ENCODE measurements at regions not wholly inside any gene's neighbourhood (a gene's known extent, or its start where the extent isn't known, plus 50 kb on each side); places are given as distances from the start of the nearest gene placed in this dataset.
"Not testable (repeated sequence)": the region's sequence is repeated elsewhere in the genome, so short reads cannot be mapped to it uniquely, and the experiment has no call there.

DNA sequence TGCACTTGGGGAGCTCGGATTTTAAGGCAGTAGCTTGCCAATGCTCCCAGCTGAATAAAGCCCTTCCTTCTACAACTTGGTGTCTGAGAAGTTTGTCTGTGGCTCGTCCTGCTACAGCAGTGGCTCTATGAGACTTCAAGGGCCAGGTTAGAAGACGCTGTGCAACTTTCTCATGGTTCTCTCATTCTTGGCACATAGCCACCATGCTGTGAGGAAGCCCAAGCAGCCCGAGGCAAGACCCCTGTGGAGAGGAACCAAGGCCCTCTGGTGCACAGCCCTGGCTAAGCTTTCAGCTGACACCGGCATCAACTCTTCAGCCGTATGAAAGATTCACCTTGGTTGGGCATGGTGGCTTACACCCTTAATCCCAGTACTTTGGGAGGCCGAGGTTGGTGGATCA is 116.9 kb upstream of the EEF2KMT start:
- ATAC-seq (ENCODE audit: low read depth) (no peak), DNase-seq (ENCODE audit: low spot score) (peak; percentile 9)
- Histone ChIP-seq H3K36me3 (ENCODE audit: low read depth) (no peaks in the 10 kb centered on the region), H3K4me3 (ENCODE audit: severe bottlenecking) (no peak overlapping the region), H3K27ac (ENCODE audit: poor library complexity, severe bottlenecking) (no peak overlapping the region), H3K27me3 (ENCODE audit: insufficient read depth, poor library complexity, severe bottlenecking) (no peaks in the 10 kb centered on the region), H3K9me3 (ENCODE audit: severe bottlenecking) (no peaks in the 10 kb centered on the region), H3K4me1 (ENCODE audit: insufficient read depth, poor library complexity, severe bottlenecking) (no peaks in the 10 kb centered on the region)
- TF ChIP-seq CTCF (IDR thresholded peaks at IDR 0.05; ENCODE audit: poor library complexity, severe bottlenecking), result no peak

GRCh38 chr16:5212501-5212900 is 114.9 kb upstream of the EEF2KMT start:
- not testable (repeated sequence) for H3K9me3 ChIP-seq (ENCODE audit: severe bottlenecking); ATAC-seq (ENCODE audit: low read depth); H3K4me3 ChIP-seq (ENCODE audit: severe bottlenecking); H3K27ac ChIP-seq (ENCODE audit: poor library complexity, severe bottlenecking); H3K27me3 ChIP-seq (ENCODE audit: insufficient read depth, poor library complexity, severe bottlenecking); H3K36me3 ChIP-seq (ENCODE audit: low read depth); DNase-seq (ENCODE audit: low spot score); H3K4me1 ChIP-seq (ENCODE audit: insufficient read depth, poor library complexity, severe bottlenecking)

DNA sequence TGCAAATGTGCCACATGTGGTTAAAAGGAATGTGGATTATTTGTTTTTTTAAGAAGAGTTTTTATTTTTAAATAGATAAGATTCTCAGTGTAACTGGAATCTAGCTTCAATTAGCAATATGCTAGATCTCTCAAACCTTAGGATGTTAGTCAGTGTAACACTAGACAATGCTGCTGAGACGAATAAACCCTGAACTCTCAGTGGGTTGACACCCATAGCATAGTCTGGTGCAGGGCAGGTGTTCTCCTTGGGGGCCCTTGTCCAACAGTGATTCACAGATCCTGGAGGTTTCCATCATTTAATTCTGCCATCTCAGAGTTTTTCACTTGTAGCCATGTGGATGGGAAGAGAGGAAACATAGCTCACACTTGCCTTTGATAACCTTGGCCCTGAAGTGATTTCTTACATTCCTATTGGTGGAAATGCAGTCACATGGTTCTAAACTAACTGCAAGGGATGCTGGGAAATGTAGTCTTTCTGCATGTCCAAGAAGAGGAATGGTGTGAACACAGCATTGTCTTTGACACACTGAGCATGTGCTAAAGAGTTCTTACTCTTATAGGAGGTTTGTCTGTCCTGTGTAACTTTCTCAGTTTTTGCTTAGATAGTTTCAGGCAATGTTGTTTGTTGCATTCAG is 110.4 kb upstream of the EEF2KMT start:
- H3K27me3 ChIP-seq (ENCODE audit: insufficient read depth, poor library complexity, severe bottlenecking); H3K36me3 ChIP-seq (ENCODE audit: low read depth); H3K4me1 ChIP-seq (ENCODE audit: insufficient read depth, poor library complexity, severe bottlenecking); H3K4me3 ChIP-seq (ENCODE audit: severe bottlenecking); H3K9me3 ChIP-seq (ENCODE audit: severe bottlenecking); H3K27ac ChIP-seq (ENCODE audit: poor library complexity, severe bottlenecking); ATAC-seq (ENCODE audit: low read depth): not testable (repeated sequence)
- peak; percentile 3 for DNase-seq (ENCODE audit: low spot score)

DNA sequence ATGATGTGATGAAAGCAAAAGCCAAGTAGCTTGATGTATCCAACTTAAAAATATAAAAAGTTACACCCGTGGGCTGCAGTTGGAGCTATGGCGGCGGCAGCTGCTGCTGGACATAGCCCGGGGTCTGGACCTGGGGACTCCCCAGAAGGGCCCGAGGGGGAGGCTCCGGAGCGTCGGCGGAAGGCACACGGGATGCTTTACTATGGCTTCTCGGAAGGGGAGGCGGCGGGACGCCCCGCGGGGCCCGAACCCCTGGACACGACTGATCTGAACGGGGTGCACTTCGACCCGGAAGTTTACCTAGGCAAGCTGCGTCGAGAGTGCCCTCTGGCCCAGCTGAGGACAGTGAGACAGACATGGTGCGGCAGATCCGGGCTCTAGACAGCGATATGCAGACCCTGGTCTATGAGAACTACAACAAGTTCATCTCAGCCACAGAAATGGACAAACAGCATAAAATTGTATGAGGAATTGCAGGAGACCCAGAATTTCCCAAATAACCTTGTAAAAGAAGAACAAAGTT is 109.5 kb upstream of the EEF2KMT start:
- ATAC-seq (ENCODE audit: low read depth), result no peak
- no peak overlapping the region for H3K4me3 ChIP-seq (ENCODE audit: severe bottlenecking)
- no peaks in the 10 kb centered on the region for H3K4me1 ChIP-seq (ENCODE audit: insufficient read depth, poor library complexity, severe bottlenecking)
- TF ChIP-seq CTCF (IDR thresholded peaks at IDR 0.05; ENCODE audit: poor library complexity, severe bottlenecking), result no peak
- DNase-seq (ENCODE audit: low spot score), result no peak
- H3K36me3 ChIP-seq (ENCODE audit: low read depth), result no peaks in the 10 kb centered on the region
- H3K27ac ChIP-seq (ENCODE audit: poor library complexity, severe bottlenecking), result no peak overlapping the region
- H3K27me3 ChIP-seq (ENCODE audit: insufficient read depth, poor library complexity, severe bottlenecking), result no peaks in the 10 kb centered on the region
- H3K9me3 ChIP-seq (ENCODE audit: severe bottlenecking), result no peaks in the 10 kb centered on the region

DNA sequence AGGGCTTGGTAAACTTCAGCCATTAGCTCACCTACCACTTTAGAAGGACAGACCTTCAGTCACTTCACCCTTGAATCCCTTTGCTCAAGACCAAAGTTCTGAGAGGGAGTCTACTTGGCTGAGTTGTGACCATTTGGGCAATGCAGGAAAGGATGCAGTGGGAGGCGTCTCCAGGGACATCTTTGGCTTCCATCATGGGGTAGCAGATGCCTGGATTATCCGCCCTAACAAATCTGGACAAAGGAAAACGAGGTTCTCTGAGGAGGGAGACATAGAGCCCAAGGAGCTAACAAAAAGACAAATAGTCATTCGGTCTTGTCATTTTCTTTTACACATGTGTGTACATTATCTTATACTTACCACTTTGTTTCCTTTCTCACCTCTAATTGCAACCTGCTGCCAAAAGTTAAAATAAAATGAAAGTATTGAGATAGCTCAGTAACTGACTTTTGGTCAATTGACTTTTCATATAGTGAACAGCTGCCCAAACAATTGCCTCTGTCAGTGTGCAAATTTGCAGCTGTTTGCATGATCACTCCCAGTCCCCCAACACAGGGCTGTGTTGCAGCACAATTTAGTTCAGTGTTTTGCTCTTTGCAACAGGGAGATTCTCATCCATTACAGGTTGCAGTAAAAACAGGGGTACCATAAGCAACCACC is 108.9 kb upstream of the EEF2KMT start:
- no peak for DNase-seq (ENCODE audit: low spot score)
- no peaks in the 10 kb centered on the region for H3K36me3 ChIP-seq (ENCODE audit: low read depth)
- H3K9me3 ChIP-seq (ENCODE audit: severe bottlenecking), result no peaks in the 10 kb centered on the region
- no peak overlapping the region for H3K27ac ChIP-seq (ENCODE audit: poor library complexity, severe bottlenecking)
- H3K27me3 ChIP-seq (ENCODE audit: insufficient read depth, poor library complexity, severe bottlenecking), result no peaks in the 10 kb centered on the region
- H3K4me1 ChIP-seq (ENCODE audit: insufficient read depth, poor library complexity, severe bottlenecking), result no peaks in the 10 kb centered on the region
- H3K4me3 ChIP-seq (ENCODE audit: severe bottlenecking), result no peak overlapping the region
- no peak for TF ChIP-seq CTCF (IDR thresholded peaks at IDR 0.05; ENCODE audit: poor library complexity, severe bottlenecking)
- ATAC-seq (ENCODE audit: low read depth), result no peak
